ENCODE measurements at regions not wholly inside any gene's neighbourhood (a gene's known extent, or its start where the extent isn't known, plus 50 kb on each side); places are given as distances from the start of the nearest gene placed in this dataset.

DNA sequence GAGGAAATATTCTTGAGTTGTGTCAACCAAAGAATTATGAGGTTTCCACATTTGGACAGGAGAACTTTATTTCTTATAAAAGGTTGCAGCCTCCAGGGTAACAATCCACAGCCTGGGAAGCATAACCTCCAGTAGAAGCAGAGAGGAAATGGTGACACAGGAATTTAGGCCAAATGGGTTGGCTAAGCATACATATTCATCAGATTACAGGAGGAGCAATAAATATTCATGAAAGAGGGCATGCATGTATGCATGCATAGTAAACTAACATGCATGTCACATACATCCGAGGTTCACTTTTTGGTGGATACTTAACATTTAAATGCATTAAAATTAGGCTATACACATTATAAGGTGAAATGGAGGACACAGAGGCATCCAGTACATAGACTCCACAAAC lies 55.7 kb upstream of the NT5E start:
- Histone ChIP-seq H4K20me1 (ENCODE audit: insufficient read depth, low read length) (no peaks in the 10 kb centered on the region), H2AFZ (ENCODE audit: low read length) (no peak overlapping the region), H3K36me3 (replicated peaks; ENCODE audit: insufficient read depth, low read length) (no peaks in the 10 kb centered on the region), H3K4me2 (ENCODE audit: low read depth, low read length) (no peak overlapping the region), H3K9ac (ENCODE audit: low read length) (no peak overlapping the region), H3K9me2 (replicated peaks; ENCODE audit: insufficient read depth, low read length) (no peaks in the 10 kb centered on the region), H3K79me2 (ENCODE audit: low read length) (no peaks in the 10 kb centered on the region), H3F3A (ENCODE audit: insufficient read depth, low read length) (no peaks in the 10 kb centered on the region), H3K9me3 (replicated peaks; ENCODE audit: insufficient read depth, low read length) (no peaks in the 10 kb centered on the region), H3K27me3 (replicated peaks; ENCODE audit: insufficient read depth, low read length) (no peaks in the 10 kb centered on the region), H3K27ac (ENCODE audit: low read length) (no peak overlapping the region), H3K4me1 (ENCODE audit: low read length) (no peaks in the 10 kb centered on the region), H3K4me3 (ENCODE audit: low read length) (no peak overlapping the region)
- TF ChIP-seq EZH2phosphoT487 (IDR thresholded peaks at IDR 0.05; ENCODE audit: low read length) (no peak), EZH2 (optimal IDR thresholded peaks at IDR 0.05; ENCODE audit: low read depth, low read length) (no peak)
- TF ChIP-seq, protein P1, sequence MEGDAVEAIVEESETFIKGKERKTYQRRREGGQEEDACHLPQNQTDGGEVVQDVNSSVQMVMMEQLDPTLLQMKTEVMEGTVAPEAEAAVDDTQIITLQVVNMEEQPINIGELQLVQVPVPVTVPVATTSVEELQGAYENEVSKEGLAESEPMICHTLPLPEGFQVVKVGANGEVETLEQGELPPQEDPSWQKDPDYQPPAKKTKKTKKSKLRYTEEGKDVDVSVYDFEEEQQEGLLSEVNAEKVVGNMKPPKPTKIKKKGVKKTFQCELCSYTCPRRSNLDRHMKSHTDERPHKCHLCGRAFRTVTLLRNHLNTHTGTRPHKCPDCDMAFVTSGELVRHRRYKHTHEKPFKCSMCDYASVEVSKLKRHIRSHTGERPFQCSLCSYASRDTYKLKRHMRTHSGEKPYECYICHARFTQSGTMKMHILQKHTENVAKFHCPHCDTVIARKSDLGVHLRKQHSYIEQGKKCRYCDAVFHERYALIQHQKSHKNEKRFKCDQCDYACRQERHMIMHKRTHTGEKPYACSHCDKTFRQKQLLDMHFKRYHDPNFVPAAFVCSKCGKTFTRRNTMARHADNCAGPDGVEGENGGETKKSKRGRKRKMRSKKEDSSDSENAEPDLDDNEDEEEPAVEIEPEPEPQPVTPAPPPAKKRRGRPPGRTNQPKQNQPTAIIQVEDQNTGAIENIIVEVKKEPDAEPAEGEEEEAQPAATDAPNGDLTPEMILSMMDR (IDR thresholded peaks at IDR 0.05; ENCODE audit: low read length): no peak
- DNase-seq: no peak

DNA sequence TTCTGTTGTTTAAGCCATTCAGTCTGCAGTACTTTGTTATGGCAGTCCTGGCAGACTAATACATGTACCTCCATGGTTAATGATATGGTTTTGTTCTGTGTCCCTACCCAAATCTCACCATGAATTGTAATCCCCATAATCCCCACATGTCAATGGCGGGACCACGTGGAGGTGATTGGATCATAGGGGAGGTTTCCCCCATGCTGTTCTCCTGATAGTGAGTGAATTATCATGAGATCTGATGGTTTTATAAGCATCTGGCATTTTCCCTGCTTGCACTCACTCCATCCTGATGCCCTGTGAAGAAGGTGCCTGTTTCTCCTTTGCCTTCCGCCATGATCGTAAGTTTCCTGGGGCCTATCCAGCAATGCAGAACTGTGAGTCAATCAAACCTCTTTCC lies 57.5 kb upstream of the NT5E start:
- DNase-seq: no peak
- no peaks in the 10 kb centered on the region for H3K79me2 ChIP-seq (ENCODE audit: low read length)
- H3K9me3 ChIP-seq (replicated peaks; ENCODE audit: insufficient read depth, low read length): no peaks in the 10 kb centered on the region
- H3K4me1 ChIP-seq (ENCODE audit: low read length): no peaks in the 10 kb centered on the region
- H3K27ac ChIP-seq (ENCODE audit: low read length): no peak overlapping the region
- H3F3A ChIP-seq (ENCODE audit: insufficient read depth, low read length): no peaks in the 10 kb centered on the region
- H3K4me3 ChIP-seq (ENCODE audit: low read length): no peak overlapping the region
- no peaks in the 10 kb centered on the region for H3K27me3 ChIP-seq (replicated peaks; ENCODE audit: insufficient read depth, low read length)
- H2AFZ ChIP-seq (ENCODE audit: low read length): no peak overlapping the region
- H4K20me1 ChIP-seq (ENCODE audit: insufficient read depth, low read length): no peaks in the 10 kb centered on the region
- H3K36me3 ChIP-seq (replicated peaks; ENCODE audit: insufficient read depth, low read length): no peaks in the 10 kb centered on the region
- no peaks in the 10 kb centered on the region for H3K9me2 ChIP-seq (replicated peaks; ENCODE audit: insufficient read depth, low read length)
- no peak overlapping the region for H3K9ac ChIP-seq (ENCODE audit: low read length)
- TF ChIP-seq, protein P1 (IDR thresholded peaks at IDR 0.05; ENCODE audit: low read length): no peak
- TF ChIP-seq EZH2 (optimal IDR thresholded peaks at IDR 0.05; ENCODE audit: low read depth, low read length): no peak
- no peak for TF ChIP-seq EZH2phosphoT487 (IDR thresholded peaks at IDR 0.05; ENCODE audit: low read length)
- H3K4me2 ChIP-seq (ENCODE audit: low read depth, low read length): no peak overlapping the region

DNA sequence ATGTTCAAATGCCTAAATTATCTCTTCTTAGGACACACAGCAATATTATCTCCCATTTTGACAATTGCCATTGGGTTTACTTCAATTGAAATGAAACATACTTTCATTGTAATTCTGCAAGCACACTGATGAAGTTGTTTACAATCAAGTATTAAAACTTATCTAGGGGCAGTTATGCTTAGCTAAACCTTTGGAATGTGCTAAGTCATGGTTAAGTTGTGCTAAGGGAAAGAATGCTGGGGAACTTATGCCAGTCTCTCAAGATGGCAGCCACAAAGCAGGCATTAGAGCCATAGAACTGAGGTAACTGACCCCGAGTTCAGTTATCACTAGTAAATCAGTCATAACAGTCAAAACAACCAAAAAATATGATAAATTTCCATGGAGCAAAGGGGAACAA lies 59.1 kb upstream of the NT5E start:
- H3K27ac ChIP-seq (ENCODE audit: low read length): no peak overlapping the region
- no peak overlapping the region for H3K4me2 ChIP-seq (ENCODE audit: low read depth, low read length)
- H3K27me3 ChIP-seq (replicated peaks; ENCODE audit: insufficient read depth, low read length): no peaks in the 10 kb centered on the region
- no peak for DNase-seq
- no peaks in the 10 kb centered on the region for H3K9me3 ChIP-seq (replicated peaks; ENCODE audit: insufficient read depth, low read length)
- TF ChIP-seq EZH2phosphoT487 (IDR thresholded peaks at IDR 0.05; ENCODE audit: low read length) (no peak), EZH2 (optimal IDR thresholded peaks at IDR 0.05; ENCODE audit: low read depth, low read length) (no peak)
- TF ChIP-seq, protein P1 (IDR thresholded peaks at IDR 0.05; ENCODE audit: low read length): no peak
- H2AFZ ChIP-seq (ENCODE audit: low read length): no peak overlapping the region
- H3K4me1 ChIP-seq (ENCODE audit: low read length): no peaks in the 10 kb centered on the region
- H4K20me1 ChIP-seq (ENCODE audit: insufficient read depth, low read length): no peaks in the 10 kb centered on the region
- no peak overlapping the region for H3K4me3 ChIP-seq (ENCODE audit: low read length)
- H3F3A ChIP-seq (ENCODE audit: insufficient read depth, low read length): no peaks in the 10 kb centered on the region
- no peaks in the 10 kb centered on the region for H3K9me2 ChIP-seq (replicated peaks; ENCODE audit: insufficient read depth, low read length)
- no peaks in the 10 kb centered on the region for H3K79me2 ChIP-seq (ENCODE audit: low read length)
- H3K36me3 ChIP-seq (replicated peaks; ENCODE audit: insufficient read depth, low read length): no peaks in the 10 kb centered on the region
- no peak overlapping the region for H3K9ac ChIP-seq (ENCODE audit: low read length)
